ENCODE measurements at regions not wholly inside any gene's neighbourhood (a gene's known extent, or its start where the extent isn't known, plus 50 kb on each side); places are given as distances from the start of the nearest gene placed in this dataset.

DNA sequence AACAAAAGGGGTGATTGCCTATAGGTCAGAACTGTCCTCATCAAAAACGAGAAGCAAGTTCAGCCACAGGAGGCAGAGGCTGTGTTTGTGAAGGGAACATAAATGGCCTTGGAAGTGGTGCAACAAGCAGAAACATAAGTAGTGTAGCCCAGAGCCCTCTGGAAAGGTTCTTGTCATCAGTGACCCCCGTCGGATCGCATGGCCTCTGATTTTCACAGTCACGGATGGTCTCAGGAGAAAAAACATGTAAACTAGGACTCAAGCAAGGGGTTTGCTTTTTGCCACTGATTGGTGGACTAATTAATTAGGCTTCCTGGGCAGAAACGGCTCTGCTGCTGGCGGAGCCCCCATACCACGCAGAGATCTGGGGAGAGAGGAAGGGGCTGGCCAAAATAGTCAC is 496.5 kb upstream of the MKI67 start:
- H3K4me1 ChIP-seq, result peaks cover 24% of the 10 kb centered on the region
- no peaks in the 10 kb centered on the region for H3K36me3 ChIP-seq
- Mint-ChIP-seq H3K36me3 (no peaks in the 10 kb centered on the region), H3K4me3 (no peak overlapping the region), H3K27me3 (ENCODE audit: insufficient read depth, low read depth) (peaks cover 9% of the 10 kb centered on the region), H3K4me1 (peaks cover 41% of the 10 kb centered on the region), H3K9me3 (peaks cover 6% of the 10 kb centered on the region), H3K27ac (no peak overlapping the region)
- no peak overlapping the region for H2AFZ ChIP-seq (replicated peaks)
- H3F3A ChIP-seq (ENCODE audit: low read depth), result peaks cover 8% of the 10 kb centered on the region
- H3K27me3 ChIP-seq, result no peaks in the 10 kb centered on the region
- H3K27ac ChIP-seq, result no peak overlapping the region
- no peaks in the 10 kb centered on the region for H3K9me3 ChIP-seq (ENCODE audit: low read depth)
- no peak overlapping the region for H3K4me3 ChIP-seq
- no peak overlapping the region for H3K4me2 ChIP-seq
- no peaks in the 10 kb centered on the region for H3K79me2 ChIP-seq (ENCODE audit: low read depth)
- DNase-seq (ENCODE audit: low spot score), result no peak
- no peak for TF ChIP-seq EZH2phosphoT487 (IDR thresholded peaks at IDR 0.05)
- TF ChIP-seq, protein P1, sequence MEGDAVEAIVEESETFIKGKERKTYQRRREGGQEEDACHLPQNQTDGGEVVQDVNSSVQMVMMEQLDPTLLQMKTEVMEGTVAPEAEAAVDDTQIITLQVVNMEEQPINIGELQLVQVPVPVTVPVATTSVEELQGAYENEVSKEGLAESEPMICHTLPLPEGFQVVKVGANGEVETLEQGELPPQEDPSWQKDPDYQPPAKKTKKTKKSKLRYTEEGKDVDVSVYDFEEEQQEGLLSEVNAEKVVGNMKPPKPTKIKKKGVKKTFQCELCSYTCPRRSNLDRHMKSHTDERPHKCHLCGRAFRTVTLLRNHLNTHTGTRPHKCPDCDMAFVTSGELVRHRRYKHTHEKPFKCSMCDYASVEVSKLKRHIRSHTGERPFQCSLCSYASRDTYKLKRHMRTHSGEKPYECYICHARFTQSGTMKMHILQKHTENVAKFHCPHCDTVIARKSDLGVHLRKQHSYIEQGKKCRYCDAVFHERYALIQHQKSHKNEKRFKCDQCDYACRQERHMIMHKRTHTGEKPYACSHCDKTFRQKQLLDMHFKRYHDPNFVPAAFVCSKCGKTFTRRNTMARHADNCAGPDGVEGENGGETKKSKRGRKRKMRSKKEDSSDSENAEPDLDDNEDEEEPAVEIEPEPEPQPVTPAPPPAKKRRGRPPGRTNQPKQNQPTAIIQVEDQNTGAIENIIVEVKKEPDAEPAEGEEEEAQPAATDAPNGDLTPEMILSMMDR (IDR thresholded peaks at IDR 0.05), result no peak
- no peak for TF ChIP-seq EZH2 (IDR thresholded peaks at IDR 0.05)
- no peaks in the 10 kb centered on the region for H4K20me1 ChIP-seq (ENCODE audit: low read depth)
- no peak overlapping the region for H3K9ac ChIP-seq

DNA sequence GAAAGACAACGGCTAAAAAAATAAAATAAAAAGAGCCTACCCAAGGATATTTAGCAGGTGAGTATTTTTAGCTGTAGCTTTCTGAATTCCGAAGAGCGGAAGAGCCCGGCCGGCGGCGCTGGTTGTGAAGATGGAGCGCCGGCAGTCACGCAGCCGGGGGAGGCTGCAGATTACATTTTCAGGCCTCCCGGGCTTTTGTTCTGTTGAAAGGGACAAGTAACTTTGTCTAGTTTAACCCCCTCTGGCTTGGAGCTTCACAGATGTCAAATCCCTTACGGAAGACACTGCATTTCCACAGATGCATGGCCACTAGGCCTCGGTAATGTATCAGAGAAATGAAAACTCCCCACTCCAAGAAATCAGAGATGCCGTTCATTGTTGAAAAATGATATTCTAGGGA is 497.6 kb upstream of the MKI67 start:
- H3K27me3 ChIP-seq, result no peaks in the 10 kb centered on the region
- Mint-ChIP-seq H3K4me3 (no peak overlapping the region), H3K9me3 (peaks cover 6% of the 10 kb centered on the region), H3K4me1 (peaks cover 43% of the 10 kb centered on the region), H3K27ac (peak overlapping the region; percentile 74), H3K36me3 (no peaks in the 10 kb centered on the region), H3K27me3 (ENCODE audit: insufficient read depth, low read depth) (peaks cover 13% of the 10 kb centered on the region)
- peak; percentile 71 for DNase-seq (ENCODE audit: low spot score)
- H3K4me2 ChIP-seq, result peak overlapping the region; percentile 52
- no peak overlapping the region for H3K27ac ChIP-seq
- TF ChIP-seq EZH2 (IDR thresholded peaks at IDR 0.05), result no peak
- TF ChIP-seq, protein P1 (IDR thresholded peaks at IDR 0.05), result no peak
- no peak for TF ChIP-seq EZH2phosphoT487 (IDR thresholded peaks at IDR 0.05)
- H3K9me3 ChIP-seq (ENCODE audit: low read depth), result no peaks in the 10 kb centered on the region
- H2AFZ ChIP-seq (replicated peaks), result peak overlapping the region; percentile 76
- H3K36me3 ChIP-seq, result no peaks in the 10 kb centered on the region
- H4K20me1 ChIP-seq (ENCODE audit: low read depth), result no peaks in the 10 kb centered on the region
- H3K4me3 ChIP-seq, result no peak overlapping the region
- H3K4me1 ChIP-seq, result peaks cover 24% of the 10 kb centered on the region
- no peaks in the 10 kb centered on the region for H3K79me2 ChIP-seq (ENCODE audit: low read depth)
- no peak overlapping the region for H3K9ac ChIP-seq
- peaks cover 8% of the 10 kb centered on the region for H3F3A ChIP-seq (ENCODE audit: low read depth)

DNA sequence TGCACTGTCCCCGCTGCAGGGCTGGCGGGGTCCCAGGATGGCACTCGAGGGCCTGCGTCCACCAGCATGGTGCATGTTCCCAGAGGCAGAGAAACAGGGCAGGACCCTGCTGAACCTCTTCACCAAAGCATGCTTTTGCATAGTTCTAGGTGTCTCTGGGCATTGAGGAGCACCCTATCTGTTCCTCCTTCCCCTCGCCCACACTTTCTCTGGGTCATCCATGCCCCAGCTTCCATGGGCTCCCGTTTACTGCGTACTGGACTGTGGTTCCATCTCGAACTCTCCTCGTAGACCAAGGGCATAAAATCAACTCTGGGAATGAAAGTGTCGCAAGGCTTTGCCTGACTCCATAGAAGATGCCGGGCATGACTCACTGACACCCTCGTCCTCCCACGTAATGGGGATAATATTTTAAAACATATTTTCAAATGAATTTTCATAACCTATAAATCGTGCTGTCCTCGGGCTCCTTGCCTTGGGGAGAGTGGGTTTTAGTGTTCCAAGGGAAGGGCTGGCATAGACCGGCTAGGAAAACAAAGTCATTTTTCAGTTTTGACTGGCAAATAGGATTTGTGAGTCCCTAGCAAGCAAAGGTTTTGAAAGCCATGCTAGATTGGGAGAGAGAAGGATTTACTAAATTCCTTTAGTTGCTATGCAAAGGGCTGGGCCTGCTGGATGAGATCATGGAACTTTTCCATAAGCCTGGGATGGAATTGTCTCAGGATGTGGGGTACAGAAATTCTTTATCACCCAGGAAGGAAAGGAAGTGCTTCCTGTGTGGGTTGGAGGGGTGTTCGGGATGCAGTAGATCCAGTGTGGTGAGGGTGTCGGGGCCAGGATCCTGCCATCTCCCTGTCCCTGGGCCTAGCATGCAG is 498.7 kb upstream of the MKI67 start:
- Histone ChIP-seq H3F3A (ENCODE audit: low read depth) (peaks cover 8% of the 10 kb centered on the region), H3K9me3 (ENCODE audit: low read depth) (no peaks in the 10 kb centered on the region), H3K9ac (no peak overlapping the region), H3K4me2 (no peak overlapping the region), H3K36me3 (no peaks in the 10 kb centered on the region), H3K79me2 (ENCODE audit: low read depth) (no peaks in the 10 kb centered on the region), H2AFZ (replicated peaks) (no peak overlapping the region), H3K4me1 (peaks cover 24% of the 10 kb centered on the region), H4K20me1 (ENCODE audit: low read depth) (no peaks in the 10 kb centered on the region), H3K4me3 (no peak overlapping the region), H3K27ac (no peak overlapping the region), H3K27me3 (no peaks in the 10 kb centered on the region)
- peaks cover 6% of the 10 kb centered on the region for H3K9me3 Mint-ChIP-seq
- H3K4me3 Mint-ChIP-seq, result no peak overlapping the region
- DNase-seq (ENCODE audit: low spot score), result no peak
- no peak overlapping the region for H3K27ac Mint-ChIP-seq
- peaks cover 47% of the 10 kb centered on the region for H3K4me1 Mint-ChIP-seq
- peaks cover 13% of the 10 kb centered on the region for H3K27me3 Mint-ChIP-seq (ENCODE audit: insufficient read depth, low read depth)
- H3K36me3 Mint-ChIP-seq, result no peaks in the 10 kb centered on the region
- TF ChIP-seq EZH2 (IDR thresholded peaks at IDR 0.05) (no peak), EZH2phosphoT487 (IDR thresholded peaks at IDR 0.05) (no peak)
- TF ChIP-seq, protein P1 (IDR thresholded peaks at IDR 0.05), result no peak
